Heart left ventricle (tissue), 16 donors: ENCODE measurements at regions not wholly inside any gene's neighbourhood (a gene's known extent, or its start where the extent isn't known, plus 50 kb on each side); places are given as distances from the start of the nearest gene placed in this dataset.

Experiments
- ATAC-seq, 4 donors: fragments of 200-7000 bp; cut with Tn5 transposase; one replicate each; pipeline ENCODE4 v1.9.1; 2020 to 2022; ENCODE audit warnings: moderate library complexity in 4 of 4, mild to moderate bottlenecking in 3 of 4, moderate number of reproducible peaks in 1 of 4
- DNase-seq, 5 donors: peaks; one replicate each; pipeline ENCODE4 v3.0.0-alpha.2; 2020
- H3K27ac ChIP-seq, 12 donors: fragments of 200-600 bp; sonication (generic) in 4 of 12; one replicate each; pipeline versions ENCODE4 v1.5.0 to v1.8.0; 2016 to 2022; ENCODE audit warnings: mild to moderate bottlenecking in 2 of 12
- H3K27me3 ChIP-seq, 9 donors: fragments of 200-600 bp; sonication (generic) in 2 of 9; one replicate each; pipeline versions ENCODE4 v1.5.1 to v1.8.0; 2016 to 2022; ENCODE audit warnings: mild to moderate bottlenecking in 3 of 9
- H3K36me3 ChIP-seq, 9 donors: fragments of 200-600 bp; sonication (generic) in 2 of 9; one replicate each; pipeline versions ENCODE4 v1.5.0 to v1.8.0; 2018 to 2022; ENCODE audit warnings: mild to moderate bottlenecking in 2 of 9
- H3K4me1 ChIP-seq, 12 donors: fragments of 200-600 bp; sonication (generic) in 4 of 12; one replicate each; pipeline versions ENCODE4 v1.5.0 to v1.8.0; 2016 to 2022; ENCODE audit warnings: mild to moderate bottlenecking in 3 of 12
- H3K4me3 ChIP-seq, 12 donors: fragments of 200-600 bp; sonication (generic) in 4 of 12; one replicate each; pipeline versions ENCODE4 v1.5.0 to v1.8.0; 2017 to 2022; ENCODE audit warnings: mild to moderate bottlenecking in 9 of 12, moderate library complexity in 4 of 12
- H3K9me3 ChIP-seq, 12 donors: fragments of 200-600 bp; sonication (generic) in 4 of 12; one replicate each; pipeline versions ENCODE4 v1.5.0 to v1.8.0; 2016 to 2022; ENCODE audit warnings: mild to moderate bottlenecking in 1 of 12
- CTCF ChIP-seq, 12 donors: fragments of 200-600 bp; sonication (generic) in 4 of 12; IDR thresholded peaks; one replicate each; pipeline versions ENCODE4 v1.5.0 to v1.8.0; 2018 to 2022; ENCODE audit warnings: antibody characterized with exemption in 12 of 12, mild to moderate bottlenecking in 5 of 12
- POLR2A ChIP-seq, 2 donors: fragments of 450-650 bp; IDR thresholded peaks; one replicate each; pipeline ENCODE4 v1.6.1; 2017; ENCODE audit warnings: antibody characterized with exemption in 2 of 2, mild to moderate bottlenecking in 2 of 2, moderate library complexity in 2 of 2
- WGBS, 4 donors: extraction: QIAGEN DNeasy Blood & Tissue Kit in 2 of 4; methylation state at CpG; one replicate each; pipeline versions ENCODE4 v1.1.5 to v1.1.7; 2013 to 2018; 5-methylcytosine and 5-hydroxymethylcytosine counted together
- intact Hi-C, 10 donors: fragments of 100-400 bp; cut with DNase I; formaldehyde crosslinking; loops; one replicate each; pipeline versions ENCODE4 v1.11.1 to v1.14.2; 2022
- donor health status: ischemic (EF 13 %, LVEDD 7.1; RV severe dilation, severe dysfunction).
- donor health status: healthy with polysubstance abuse.
- donor health status: DM: no; HTN: yes; CAD: no.
- donor health status: DM: no; HTN: no; CAD: no.
- donor health status: ischemic (EF 25% LVEDD 6.9; RV normal size, moderate dysfunction).
- donor health status: ischemic (EF 25% LVEDD 5.7; RV mildly dilated, moderate dysfunction).
- donor health status: healthy.
- donor health status: DM: yes; HTN: yes; CAD: no.
- donor health status: ischemic (EF 35%, LVEDD 5.7; RV mildly dilated, moderate dysfunction).
- donor health status: nonischemic (EF 11% LVEDD 7.7; RV severe dilation, severe dysfunction).
- donor health status: DM: yes; HTN: yes; CAD: no.
- donor health status: PGD.
- donor health status: ischemic (EF 29% LVEDD 5.4; RV normal size, mild dysfunction).
- donor health status: nonischemic (EF 23%, LVEDD 6.1; RV moderate dilation, normal function).

DNA sequence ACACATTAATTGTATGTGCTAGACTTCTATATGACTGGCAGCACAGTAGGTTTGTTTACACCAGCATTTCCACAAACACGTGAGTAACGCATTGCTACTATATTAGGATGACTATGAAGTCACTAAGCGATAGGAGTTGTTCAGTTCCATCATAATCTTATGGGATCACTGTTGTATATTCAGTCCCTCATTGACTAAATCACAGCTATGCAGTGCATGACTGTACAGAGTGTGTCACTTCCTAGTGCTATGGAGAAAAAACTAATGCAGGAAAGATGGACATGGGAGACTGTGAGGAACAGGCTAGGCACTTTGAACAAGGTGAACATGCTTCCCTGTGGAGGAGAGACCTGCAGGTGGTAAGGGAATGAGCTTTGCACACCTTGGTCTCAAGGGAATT is 259.8 kb downstream of the NUAK1 start:
- Histone ChIP-seq H3K4me1 (peaks cover 0 to 5% (median 0%) of the 10 kb centered on the region in 12 donors), H3K27me3 (no peaks in the 10 kb centered on the region), H3K27ac (no peak overlapping the region), H3K36me3 (no peaks in the 10 kb centered on the region), H3K4me3 (no peak overlapping the region), H3K9me3 (no peaks in the 10 kb centered on the region)
- WGBS, 4 donors: 93 to 99% (median 98%) methylated on average over 3 of the region's 3 CpGs
- ATAC-seq (no peak), DNase-seq (no peak)
- intact Hi-C loops: no loop called here
- TF ChIP-seq CTCF (IDR thresholded peaks at IDR 0.05) (no peak), POLR2A (IDR thresholded peaks at IDR 0.05) (no peak)

- H3K27me3 ChIP-seq: no peaks in the 10 kb centered on the region
- peaks cover 0 to 5% (median 0%) of the 10 kb centered on the region in 12 donors for H3K4me1 ChIP-seq
- H3K36me3 ChIP-seq: no peaks in the 10 kb centered on the region
- ATAC-seq: no peak
- TF ChIP-seq POLR2A (IDR thresholded peaks at IDR 0.05): no peak
- no peak for TF ChIP-seq CTCF (IDR thresholded peaks at IDR 0.05)
- no peak overlapping the region for H3K27ac ChIP-seq
- H3K4me3 ChIP-seq: no peak overlapping the region
- whole genome bisulfite sequencing, 4 donors: 48 to 74% (median 67%) methylated on average over 2 of the region's 2 CpGs
- intact Hi-C loops: no loop called here
- no peak for DNase-seq
- no peaks in the 10 kb centered on the region for H3K9me3 ChIP-seq
Measured at GRCh38 chr12:105880824-105881388, 257.8 kb downstream of the NUAK1 start.

DNA sequence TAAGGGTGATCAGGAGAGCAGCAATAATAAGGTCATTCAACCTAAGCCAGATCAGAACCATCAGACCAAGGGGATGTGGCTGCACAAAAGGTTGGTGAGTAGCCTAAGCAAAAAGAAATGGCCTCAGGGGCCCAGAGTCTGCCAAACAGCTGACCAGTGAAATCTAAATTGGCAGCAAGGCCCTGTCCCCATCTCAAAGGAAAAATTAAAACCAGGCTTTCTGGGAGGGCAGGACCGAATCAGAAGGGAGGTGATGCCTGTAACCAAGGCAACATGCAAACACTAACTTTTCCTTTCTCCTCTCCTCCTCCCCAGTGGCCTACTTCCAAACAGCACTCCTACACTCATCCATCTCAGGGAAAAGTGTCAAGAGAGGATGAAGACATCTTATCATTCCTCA is 256.4 kb downstream of the NUAK1 start:
- 49 to 82% (median 65%) methylated on average over 1 of the region's 1 CpG for WGBS, 4 donors
- intact Hi-C loops: no loop called here
- ATAC-seq (peak in 3 of 4 donors; percentile 59 to 77 (median 76)), DNase-seq (peak in 3 of 5 donors; percentile 9 to 35 (median 28))
- Histone ChIP-seq H3K4me3 (no peak overlapping the region), H3K4me1 (peaks cover 0 to 5% (median 0%) of the 10 kb centered on the region in 12 donors), H3K27me3 (no peaks in the 10 kb centered on the region), H3K36me3 (no peaks in the 10 kb centered on the region), H3K27ac (no peak overlapping the region), H3K9me3 (no peaks in the 10 kb centered on the region)
- no peak for TF ChIP-seq POLR2A (IDR thresholded peaks at IDR 0.05)
- TF ChIP-seq CTCF (IDR thresholded peaks at IDR 0.05): no peak

DNA sequence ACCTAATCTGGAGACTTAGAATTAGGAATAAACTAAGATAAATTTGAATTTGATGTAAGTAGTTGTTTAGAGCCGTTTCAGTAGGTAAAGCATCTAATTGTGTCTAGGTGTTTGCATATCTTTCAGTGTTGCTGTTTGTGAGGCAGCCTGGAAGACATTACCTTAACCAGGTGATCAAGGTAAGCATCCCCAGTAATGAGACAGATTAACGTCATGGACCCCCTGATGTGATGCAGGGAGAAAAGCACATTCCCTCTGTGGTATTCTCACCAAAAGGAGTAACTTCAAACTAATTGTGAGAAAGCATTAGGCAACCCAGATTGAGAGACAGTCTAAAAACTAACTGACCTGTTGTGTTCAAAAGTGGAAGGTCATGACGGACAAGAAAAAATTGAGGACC is 251.6 kb downstream of the NUAK1 start:
- intact Hi-C loops: no loop called here
- Histone ChIP-seq H3K27ac (no peak overlapping the region), H3K4me3 (no peak overlapping the region), H3K9me3 (no peaks in the 10 kb centered on the region), H3K27me3 (no peaks in the 10 kb centered on the region), H3K4me1 (peaks cover 0 to 8% (median 0%) of the 10 kb centered on the region in 12 donors), H3K36me3 (no peaks in the 10 kb centered on the region)
- ATAC-seq (no peak), DNase-seq (no peak)
- 95 to 96% (median 96%) methylated on average over 3 of the region's 3 CpGs for WGBS, 4 donors
- TF ChIP-seq CTCF (IDR thresholded peaks at IDR 0.05) (no peak), POLR2A (IDR thresholded peaks at IDR 0.05) (no peak)
